T follicular helper cell (primary cell): ENCODE measurements at regions not wholly inside any gene's neighbourhood (a gene's known extent, or its start where the extent isn't known, plus 50 kb on each side); places are given as distances from the start of the nearest gene placed in this dataset.

Source experiments
- DNase-seq: peaks from one replicate; pipeline ENCODE4 v3.0.0-alpha.2; 2020; ENCODE audit warnings: low read depth

DNA sequence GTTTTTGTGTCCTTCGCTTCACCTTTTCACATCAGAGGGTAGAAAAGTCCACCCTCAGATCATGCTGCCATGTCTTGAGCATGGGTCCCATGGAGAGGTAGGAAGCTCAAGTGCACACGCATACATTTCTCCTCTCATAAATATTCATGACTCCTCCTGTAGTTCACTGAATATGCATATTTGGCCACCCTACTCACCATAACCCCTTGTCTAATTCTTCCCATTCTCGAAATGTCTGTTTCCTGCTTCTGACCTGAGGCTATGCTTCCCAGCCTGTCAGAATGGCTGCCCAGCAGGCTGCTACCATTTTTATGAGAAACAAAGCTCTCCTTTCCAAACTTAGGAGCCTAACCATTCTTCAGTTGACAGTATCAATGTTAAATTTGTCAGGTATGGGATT lies 86.5 kb downstream of the ADRA2C start:
- no peak for DNase-seq

- DNase-seq, result no peak
Observed at GRCh38 chr4:3853388-3854035, 87.3 kb downstream of the ADRA2C start.

DNA sequence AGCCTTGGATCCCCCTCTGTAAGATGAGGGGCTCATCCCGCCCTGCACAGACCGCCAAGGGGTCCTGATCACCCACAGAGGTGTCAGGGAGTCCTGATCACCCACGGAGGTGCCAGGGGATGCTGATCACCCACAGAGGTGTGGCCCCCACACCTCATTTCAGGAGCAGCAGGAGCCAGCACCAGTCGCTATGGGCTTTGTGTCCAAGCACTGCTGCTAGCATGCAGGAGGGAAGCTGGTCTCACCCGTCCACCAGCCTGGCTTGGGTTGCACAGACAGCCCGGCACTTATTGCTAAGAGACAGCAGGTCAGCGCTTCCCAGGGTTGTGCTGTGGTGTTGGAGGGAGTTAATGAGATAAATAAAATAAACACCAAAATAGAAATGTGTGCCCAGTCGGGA lies 88.5 kb downstream of the ADRA2C start:
- no peak for DNase-seq

GRCh38 chr4:3855646-3856045 lies 89.5 kb downstream of the ADRA2C start:
- no peak for DNase-seq

DNA sequence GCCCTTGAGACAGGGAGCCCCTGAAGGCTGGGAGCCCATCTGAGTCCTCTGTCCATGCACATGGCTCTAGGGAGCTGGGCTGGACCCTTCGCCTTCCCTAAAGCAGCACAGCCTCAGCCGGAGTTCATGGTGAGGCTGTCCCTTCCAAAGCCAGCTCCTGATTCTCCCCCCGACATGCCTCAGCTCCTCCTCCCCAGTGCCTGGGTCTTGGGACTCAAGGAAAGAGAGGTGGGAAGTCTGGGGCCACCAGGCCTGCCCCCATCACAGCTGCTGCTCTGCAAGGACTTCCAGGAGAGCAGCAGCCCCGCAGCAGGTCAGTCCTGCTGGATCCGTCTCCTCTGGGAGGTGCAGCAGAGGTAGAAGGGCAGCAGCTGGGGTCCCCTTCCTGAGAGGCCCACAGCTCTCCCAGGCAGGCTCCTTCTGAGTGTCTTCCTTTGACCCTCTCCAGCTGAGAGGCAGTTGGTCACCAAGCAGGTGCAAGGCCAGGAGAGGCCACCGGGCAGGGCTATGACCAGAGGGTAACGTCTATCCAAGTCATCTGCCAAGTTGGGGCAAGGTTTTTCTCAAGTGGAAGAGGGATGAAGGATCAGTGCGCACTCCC lies 90.5 kb downstream of the ADRA2C start:
- DNase-seq, result no peak

- DNase-seq, result no peak
Observed at GRCh38 chr4:3857269-3857926, 91.2 kb downstream of the ADRA2C start.

GRCh38 chr4:3858046-3858730 lies 92.0 kb downstream of the ADRA2C start:
- DNase-seq, result no peak

DNA sequence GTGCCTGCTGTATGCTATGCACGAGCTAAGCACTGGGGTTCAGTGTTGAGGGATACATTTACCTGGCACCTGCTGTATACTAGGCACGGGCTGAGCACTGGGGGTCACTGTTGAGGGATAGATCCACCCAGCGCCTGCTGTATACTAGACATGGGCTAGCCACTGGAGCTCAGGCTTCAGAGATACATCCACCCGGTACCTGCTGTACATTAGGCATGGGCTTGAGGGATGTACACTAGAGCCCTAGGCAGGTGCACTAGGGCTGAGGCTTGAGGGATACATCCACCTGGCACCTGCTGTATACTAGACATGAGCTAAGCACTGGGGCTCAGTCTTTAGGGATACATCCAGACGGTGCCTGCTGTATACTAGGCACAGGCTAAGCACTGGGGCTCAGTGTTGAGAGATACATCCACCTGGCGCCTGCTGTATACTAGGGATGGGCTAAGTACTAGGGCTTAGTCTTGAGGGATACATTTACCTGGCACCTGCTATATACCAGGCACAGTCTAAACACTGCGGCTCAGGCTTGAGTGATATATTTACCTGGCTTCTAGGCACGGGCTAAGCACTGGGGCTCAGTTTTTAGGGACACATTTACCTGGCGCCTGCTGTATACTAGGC lies 92.7 kb downstream of the ADRA2C start:
- DNase-seq, result no peak

DNA sequence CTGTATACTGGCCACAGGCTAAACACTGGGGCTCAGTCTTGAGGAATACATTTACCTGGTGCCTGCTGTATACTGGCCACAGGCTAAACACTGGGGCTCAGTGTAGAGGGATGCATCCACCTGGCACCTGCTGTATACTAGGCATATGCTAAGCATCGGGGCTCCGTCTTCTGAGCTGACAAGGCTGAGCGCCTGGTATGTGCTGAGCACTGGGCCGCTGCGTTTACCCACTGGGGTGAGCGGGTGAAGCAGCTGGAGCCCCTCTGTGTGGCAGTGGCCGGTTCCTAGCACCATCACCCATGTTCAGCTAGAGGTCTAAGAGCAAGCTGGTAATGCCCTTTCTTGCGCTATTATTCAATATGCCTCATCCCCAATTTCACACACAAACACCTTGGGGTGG lies 93.4 kb downstream of the ADRA2C start:
- no peak for DNase-seq

GRCh38 chr4:3860061-3860912 lies 94.1 kb downstream of the ADRA2C start:
- DNase-seq, result no peak

DNA sequence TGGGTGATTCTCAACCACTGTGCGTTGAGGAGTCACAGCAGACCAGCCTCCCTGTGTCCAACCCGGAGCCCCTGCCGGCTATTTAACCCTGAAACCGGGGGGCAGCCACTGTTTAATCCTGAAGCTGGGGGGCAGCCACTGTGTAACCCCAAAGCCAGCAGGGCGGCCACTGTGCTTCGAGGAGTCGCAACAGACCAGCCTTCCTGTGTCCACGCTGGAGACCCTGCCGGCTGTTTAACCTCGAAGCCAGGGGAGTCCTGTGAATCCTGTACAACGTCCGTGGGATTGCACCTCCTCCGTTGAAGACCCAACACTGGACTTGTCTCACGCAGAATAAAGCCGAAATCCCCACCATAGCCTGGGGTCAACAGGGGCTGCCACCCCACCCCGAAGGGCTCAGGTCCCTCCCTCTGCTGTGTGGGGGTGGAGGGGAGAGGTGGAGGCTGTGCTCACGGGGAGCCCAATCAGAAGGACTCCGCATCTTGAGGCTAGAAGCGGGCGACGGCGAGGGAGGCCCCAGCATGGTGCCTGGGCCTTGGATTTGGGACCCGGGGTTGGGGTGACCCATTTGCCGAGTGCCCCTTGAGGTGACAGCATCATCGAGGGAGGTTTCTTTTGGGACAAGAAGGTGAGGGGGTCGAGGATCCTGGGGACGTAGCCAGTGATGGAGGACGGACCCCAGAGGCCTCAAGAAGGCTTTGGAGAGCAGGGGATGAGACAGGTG lies 94.9 kb downstream of the ADRA2C start:
- no peak for DNase-seq

DNA sequence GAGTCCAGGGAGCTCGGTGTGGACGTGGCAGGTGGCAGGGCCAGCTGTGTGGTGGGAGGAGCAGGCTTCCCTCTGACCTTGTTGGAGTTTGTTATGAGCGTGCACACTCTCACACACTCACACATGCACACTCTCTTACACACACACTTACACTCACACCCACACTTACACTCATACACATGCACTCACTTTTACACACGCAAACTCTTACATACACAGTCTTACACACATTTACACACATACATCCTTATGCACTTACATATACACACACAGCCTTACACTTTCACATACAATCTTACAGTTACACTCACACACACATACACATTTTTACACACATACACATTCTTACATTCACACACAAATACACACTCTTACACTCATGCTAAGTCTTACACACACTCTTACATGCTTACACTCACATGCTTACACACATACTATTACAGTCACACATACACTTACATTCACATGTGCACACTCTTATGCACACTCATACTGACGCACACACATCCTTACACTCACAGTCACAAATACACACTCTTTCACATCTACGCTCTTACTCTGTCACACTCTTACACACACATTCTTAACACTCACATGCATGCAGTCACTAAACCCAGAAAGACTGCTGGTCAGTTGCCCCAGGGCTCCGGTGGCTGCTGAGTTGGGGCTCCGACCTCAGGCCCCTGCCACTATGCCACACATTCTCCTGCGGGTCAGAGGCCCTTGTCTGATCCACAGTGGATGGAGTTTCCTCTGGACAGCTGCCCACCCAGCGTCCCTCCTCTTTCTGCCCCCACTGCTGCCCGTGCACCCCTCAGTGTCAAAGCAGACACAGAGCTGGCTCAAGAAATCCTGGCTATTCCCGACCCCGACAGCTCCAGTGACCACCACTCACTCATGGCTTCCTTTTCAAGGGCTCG lies 95.8 kb downstream of the ADRA2C start:
- no peak for DNase-seq

GRCh38 chr4:3862640-3863420 lies 96.6 kb downstream of the ADRA2C start:
- no peak for DNase-seq

GRCh38 chr4:3863841-3864741 lies 97.9 kb downstream of the ADRA2C start:
- DNase-seq, result no peak

DNA sequence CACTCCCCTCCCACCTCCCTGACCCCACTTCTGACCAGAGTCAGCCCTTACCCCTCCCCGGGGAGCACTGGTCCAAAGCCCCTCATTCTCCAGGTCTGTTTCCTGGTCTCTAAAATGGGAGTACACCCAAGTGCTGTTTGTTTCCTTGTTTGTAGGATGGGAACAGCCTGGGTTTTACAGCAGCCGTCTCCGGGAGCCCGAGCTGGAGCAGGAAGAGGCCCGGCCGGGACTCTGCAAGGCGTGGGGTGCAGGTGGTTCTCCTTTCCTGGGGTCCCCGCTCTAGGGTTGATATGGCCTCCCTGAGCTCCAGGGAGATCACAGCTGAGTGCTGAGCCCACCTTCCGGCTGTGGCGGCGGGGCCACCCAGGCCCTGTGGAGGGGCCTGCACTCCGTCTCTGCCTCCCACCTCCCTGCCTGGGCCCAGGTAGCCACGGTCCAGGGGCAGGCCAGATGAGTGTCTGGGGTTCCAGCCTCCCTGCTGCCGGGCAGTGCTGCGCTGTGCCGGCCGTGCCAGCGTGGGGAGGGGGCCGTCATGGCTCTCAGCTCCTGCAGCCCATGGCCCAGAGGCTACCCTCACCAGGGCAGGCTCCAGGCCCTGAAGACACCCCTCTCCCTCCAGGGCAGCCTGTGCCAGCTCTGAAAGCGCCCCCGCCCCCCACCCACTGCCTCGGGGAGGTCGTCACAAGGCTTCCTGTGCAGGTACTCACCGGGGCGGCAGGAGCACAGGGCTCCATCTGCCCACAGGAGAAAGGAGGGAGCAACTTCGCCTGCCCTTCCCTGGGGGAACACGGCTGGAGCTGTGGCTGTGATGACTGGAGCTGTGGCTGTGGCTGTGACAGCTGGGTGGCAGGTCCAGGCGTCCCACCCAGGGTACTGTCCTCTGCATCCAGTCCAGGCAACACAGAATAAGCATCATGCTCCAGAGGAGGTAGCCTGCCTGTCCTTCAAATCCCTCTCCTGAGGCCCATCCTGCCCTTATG lies 98.8 kb downstream of the ADRA2C start:
- DNase-seq, result no peak

DNA sequence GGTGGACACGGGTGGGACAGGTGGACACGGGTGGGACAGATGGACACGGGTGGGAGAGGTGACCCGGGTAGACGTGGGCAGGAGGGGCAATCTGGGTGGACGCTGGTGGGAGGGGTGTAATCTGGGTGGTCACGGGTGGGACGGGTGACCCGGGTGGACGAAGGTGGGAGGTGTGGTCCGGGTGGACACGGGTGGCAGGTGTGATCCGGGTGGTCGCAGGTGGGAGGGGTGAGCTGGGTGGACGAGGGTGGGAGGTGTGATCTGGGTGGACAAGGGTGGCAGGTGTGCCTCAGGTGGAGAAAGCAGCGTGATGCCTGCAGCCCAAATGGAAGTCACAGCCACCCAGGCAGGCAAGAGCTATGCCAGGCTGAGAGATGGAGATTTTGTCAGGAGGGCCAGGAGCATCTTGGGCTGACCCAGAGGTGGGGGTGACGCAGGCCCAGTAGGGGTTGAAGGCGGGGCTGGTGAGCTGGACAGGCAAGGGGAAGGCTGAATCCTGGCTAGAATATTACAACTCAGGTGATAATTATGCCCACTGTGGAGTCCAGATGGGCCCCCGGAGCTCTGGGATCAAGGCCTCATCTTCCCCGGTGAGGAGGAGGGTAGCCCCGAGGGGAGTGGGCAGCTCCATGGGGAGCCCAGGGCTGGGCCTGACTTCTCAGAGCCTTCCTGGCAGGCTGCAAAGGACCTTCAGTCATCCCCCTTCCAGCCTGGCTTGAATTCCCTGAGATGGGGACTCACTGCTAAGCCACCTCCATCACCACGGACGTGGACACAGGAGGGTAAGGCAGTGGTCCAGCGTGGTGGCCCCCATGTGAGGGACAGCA lies 100.0 kb downstream of the ADRA2C start:
- DNase-seq, result no peak
